ENCODE measurements at regions not wholly inside any gene's neighbourhood (a gene's known extent, or its start where the extent isn't known, plus 50 kb on each side); places are given as distances from the start of the nearest gene placed in this dataset.

DNA sequence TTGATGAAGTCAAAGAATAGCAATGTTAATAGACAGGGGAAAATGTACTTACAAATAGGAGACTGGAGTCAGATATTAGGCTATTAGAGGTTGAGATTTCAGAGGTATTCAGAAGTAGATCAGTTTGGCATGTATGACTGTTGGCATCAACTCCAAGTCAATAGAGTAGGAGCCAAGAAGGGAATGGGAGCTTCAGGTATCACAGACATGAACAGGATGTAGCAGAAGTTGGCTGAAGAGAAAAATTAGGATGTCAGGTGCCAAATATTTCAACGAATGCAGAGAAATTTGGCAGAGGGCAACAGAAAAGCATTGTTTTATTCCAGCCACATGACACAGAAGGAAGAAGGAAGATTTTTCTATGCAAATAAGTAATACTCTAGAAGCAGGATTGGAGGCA, 69.7 kb downstream of the GLYATL1 start:
- no peak overlapping the region for H3K27ac ChIP-seq
- H3K9me3 ChIP-seq = no peaks in the 10 kb centered on the region
- TF ChIP-seq, protein P1, sequence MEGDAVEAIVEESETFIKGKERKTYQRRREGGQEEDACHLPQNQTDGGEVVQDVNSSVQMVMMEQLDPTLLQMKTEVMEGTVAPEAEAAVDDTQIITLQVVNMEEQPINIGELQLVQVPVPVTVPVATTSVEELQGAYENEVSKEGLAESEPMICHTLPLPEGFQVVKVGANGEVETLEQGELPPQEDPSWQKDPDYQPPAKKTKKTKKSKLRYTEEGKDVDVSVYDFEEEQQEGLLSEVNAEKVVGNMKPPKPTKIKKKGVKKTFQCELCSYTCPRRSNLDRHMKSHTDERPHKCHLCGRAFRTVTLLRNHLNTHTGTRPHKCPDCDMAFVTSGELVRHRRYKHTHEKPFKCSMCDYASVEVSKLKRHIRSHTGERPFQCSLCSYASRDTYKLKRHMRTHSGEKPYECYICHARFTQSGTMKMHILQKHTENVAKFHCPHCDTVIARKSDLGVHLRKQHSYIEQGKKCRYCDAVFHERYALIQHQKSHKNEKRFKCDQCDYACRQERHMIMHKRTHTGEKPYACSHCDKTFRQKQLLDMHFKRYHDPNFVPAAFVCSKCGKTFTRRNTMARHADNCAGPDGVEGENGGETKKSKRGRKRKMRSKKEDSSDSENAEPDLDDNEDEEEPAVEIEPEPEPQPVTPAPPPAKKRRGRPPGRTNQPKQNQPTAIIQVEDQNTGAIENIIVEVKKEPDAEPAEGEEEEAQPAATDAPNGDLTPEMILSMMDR (IDR thresholded peaks at IDR 0.05) = no peak
- no peak for TF ChIP-seq POLR2A (IDR thresholded peaks at IDR 0.05)
- DNase-seq = no peak
- H3K4me3 ChIP-seq = no peak overlapping the region
- peaks cover 0 to 7% (median 3%) of the 10 kb centered on the region in 4 donors for H3K4me1 ChIP-seq
- no peaks in the 10 kb centered on the region for H3K27me3 ChIP-seq
- H3K36me3 ChIP-seq = no peaks in the 10 kb centered on the region

DNA sequence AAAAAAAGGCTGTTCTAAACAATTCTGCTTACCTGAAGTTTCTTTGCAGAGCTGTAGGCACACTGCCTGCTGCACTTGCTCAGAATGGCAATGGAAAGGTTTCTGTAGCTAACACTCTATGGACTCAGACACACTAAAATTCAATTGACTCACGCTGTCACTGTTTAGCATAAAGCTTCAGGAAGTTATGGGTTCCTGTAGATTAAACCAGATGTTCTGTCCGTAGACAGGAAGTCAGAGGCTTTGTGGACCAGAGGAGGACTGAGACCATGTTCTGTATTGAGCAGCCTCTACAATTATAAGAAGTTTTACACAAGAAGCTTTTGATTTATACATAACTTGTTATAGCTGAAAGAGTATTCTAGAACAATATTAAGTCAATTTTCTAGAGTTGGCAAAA, 70.4 kb downstream of the GLYATL1 start:
- peaks cover 0 to 7% (median 3%) of the 10 kb centered on the region in 4 donors for H3K4me1 ChIP-seq
- peak overlapping the region in 1 of 4 donors; percentile 43 for H3K27ac ChIP-seq
- H3K27me3 ChIP-seq = no peaks in the 10 kb centered on the region
- no peaks in the 10 kb centered on the region for H3K36me3 ChIP-seq
- no peaks in the 10 kb centered on the region for H3K9me3 ChIP-seq
- no peak overlapping the region for H3K4me3 ChIP-seq
- TF ChIP-seq POLR2A (IDR thresholded peaks at IDR 0.05) = no peak
- TF ChIP-seq, protein P1 (IDR thresholded peaks at IDR 0.05) = no peak
- no peak for DNase-seq

DNA sequence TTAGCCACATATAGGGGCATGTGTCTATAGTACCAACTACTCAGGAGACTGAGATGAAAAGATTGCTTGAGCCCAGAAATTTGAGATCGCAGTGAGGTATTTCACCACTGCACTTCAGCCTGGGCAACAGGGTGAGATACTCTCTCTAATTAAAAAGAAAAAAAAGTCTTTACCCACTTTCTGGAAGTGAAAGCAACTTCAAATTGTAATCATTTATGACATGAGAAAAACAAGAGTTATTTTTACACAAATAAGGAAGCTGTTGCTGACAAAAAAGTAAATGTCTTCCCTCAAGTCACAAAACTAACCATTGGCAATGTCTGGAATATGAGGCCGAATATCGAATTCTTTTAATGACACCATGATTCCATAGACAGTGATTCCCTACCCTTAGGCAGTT, 71.4 kb downstream of the GLYATL1 start:
- H3K36me3 ChIP-seq = no peaks in the 10 kb centered on the region
- TF ChIP-seq, protein P1 (IDR thresholded peaks at IDR 0.05) = no peak
- TF ChIP-seq POLR2A (IDR thresholded peaks at IDR 0.05) = no peak
- H3K9me3 ChIP-seq = no peaks in the 10 kb centered on the region
- H3K27ac ChIP-seq = no peak overlapping the region
- DNase-seq = no peak
- peaks cover 0 to 7% (median 3%) of the 10 kb centered on the region in 4 donors for H3K4me1 ChIP-seq
- H3K27me3 ChIP-seq = no peaks in the 10 kb centered on the region
- no peak overlapping the region for H3K4me3 ChIP-seq

DNA sequence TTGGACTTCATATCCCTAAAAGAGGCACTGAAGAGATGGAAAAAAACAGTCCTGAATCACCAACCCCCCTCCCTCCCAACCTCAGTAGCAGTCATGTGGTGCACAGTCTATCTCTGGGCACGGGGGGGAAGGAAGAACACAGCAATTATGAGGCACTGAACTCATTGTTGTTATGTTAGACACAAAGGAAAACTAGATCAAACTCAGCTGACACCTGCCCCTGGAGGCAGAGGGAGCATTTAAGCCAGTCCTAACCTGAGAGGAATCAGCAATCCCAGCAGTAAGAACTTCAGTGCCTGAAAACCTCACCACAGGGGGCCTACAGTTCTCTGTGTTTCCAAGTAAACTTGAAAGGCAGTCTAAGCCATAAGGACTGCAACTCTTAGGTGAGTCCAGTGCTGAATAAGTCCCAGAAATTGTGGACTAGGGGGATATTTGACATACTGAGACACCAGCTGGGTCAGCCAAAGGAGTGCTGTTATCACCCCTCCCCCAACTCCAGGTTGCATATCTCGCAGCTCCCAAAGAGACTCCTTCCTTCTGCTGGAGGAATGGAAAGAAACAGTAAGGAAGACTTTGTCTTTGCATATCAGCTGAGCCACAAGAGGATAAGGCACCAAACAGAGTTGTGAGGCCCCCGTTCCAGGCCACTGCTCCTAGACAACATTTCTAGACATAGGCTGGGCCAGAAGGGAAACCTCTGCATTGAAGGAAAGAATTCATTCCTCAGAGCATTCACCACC, 72.5 kb downstream of the GLYATL1 start:
- H3K9me3 ChIP-seq = no peaks in the 10 kb centered on the region
- no peaks in the 10 kb centered on the region for H3K27me3 ChIP-seq
- DNase-seq = peak in 1 of 3 donors; percentile 60
- no peak overlapping the region for H3K4me3 ChIP-seq
- TF ChIP-seq, protein P1 (IDR thresholded peaks at IDR 0.05) = no peak
- TF ChIP-seq POLR2A (IDR thresholded peaks at IDR 0.05) = no peak
- H3K27ac ChIP-seq = peak overlapping the region in 1 of 4 donors; percentile 59
- peaks cover 0 to 7% (median 3%) of the 10 kb centered on the region in 4 donors for H3K4me1 ChIP-seq
- H3K36me3 ChIP-seq = no peaks in the 10 kb centered on the region

DNA sequence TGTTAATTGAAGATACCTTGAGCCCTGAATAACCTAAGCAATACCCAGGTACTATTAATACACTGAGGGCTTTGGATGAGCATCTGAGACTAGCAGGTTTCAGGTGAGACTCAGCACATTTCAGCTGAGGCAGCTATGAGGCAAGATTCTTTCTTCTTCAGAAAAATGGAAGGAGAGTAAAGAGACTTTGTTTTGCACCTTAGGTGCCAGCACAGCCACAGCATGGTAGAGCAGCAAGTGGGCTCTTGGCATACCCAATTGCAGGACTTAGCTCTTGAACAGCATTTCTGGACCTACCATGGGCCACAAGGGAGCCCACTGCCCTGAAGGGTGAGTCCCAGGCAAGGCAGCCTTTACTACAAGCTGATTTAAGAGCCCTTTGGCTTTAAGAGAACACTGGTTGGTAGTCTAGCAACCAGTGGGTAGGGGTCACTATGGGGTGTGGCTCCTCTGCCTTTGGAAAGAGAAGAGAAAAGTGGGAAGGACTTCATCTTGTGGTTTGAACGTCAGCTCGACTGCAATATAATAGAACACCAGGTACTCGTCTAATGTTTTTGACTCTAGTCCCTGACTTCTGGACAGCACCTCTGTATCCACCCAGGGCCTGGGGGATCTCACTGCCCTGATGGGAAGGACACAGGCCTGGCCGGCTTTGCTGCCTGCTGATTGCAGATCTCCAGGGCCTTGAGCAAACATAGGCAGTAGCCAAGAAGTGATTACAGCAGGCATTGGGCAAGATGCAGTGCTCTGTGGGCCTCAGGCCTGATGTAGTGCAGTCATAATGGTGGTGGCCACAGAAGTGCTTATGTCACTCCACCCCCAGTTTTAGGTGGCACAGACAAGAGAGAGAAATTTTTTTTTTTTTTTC, 73.3 kb downstream of the GLYATL1 start:
- no peaks in the 10 kb centered on the region for H3K9me3 ChIP-seq

More for the DNA sequence above, 73.3 kb downstream of the GLYATL1 start:
- H3K36me3 ChIP-seq = no peaks in the 10 kb centered on the region
- H3K27me3 ChIP-seq = no peaks in the 10 kb centered on the region
- H3K27ac ChIP-seq = peak overlapping the region in 1 of 4 donors; percentile 59
- TF ChIP-seq POLR2A (IDR thresholded peaks at IDR 0.05) = no peak
- TF ChIP-seq, protein P1 (IDR thresholded peaks at IDR 0.05) = no peak
- no peak overlapping the region for H3K4me3 ChIP-seq
- peaks cover 0 to 7% (median 3%) of the 10 kb centered on the region in 4 donors for H3K4me1 ChIP-seq
- DNase-seq = no peak
